HS-27A (cell line): ENCODE measurements at regions not wholly inside any gene's neighbourhood (a gene's known extent, or its start where the extent isn't known, plus 50 kb on each side); places are given as distances from the start of the nearest gene placed in this dataset.
"Not testable (repeated sequence)": the region's sequence is repeated elsewhere in the genome, so short reads cannot be mapped to it uniquely, and the experiment has no call there.

Experiments
- DNase-seq: peaks from one replicate; pipeline ENCODE4 v3.0.0-alpha.2; 2012; ENCODE audit warnings: low read depth, missing footprints

- DNase-seq, result no peak
These were observed 888.3 kb downstream of the PLOD2 start for GRCh38 chr3:145272684-145273083.

DNA sequence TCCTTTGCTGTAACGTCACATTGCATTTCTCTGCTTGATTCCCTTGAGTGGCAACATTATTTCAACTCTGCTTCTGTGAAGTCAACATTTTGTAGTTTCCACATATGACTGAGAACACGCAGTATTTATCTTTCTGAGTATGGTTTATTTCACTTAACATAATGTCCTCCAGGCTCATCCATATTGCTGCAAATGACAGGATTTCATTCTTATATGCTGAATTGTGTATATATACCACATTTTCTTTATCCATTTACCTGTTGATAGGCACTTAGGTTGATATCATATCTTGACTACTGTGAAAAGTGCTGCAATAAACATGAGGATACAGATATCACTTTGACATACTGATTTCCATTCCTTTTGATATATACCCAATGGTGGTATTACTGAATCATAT lies 878.5 kb downstream of the PLOD2 start:
- no peak for DNase-seq

DNA sequence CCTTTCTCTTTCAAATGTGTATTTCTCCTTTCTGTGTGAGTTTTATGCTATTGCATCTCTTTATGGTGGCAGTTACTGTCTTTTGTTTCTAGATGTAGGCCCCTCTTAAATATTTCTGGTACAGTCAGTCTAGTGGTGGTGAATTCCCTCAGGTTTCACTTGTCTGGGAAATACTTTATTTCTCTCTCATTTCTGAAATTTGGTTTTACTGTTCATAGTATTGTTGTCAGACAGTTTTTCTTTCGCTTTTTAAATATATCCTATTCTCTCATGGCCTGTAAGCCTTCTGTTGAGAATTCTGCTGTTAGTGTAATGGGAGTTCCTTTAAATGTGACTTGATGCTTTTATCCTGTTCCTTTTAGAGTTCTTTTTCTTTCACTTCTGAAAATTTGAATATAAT lies 874.0 kb downstream of the PLOD2 start:
- no peak for DNase-seq

GRCh38 chr3:145290010-145290409 lies 871.0 kb downstream of the PLOD2 start:
- no peak for DNase-seq

- DNase-seq, result no peak
These were observed 866.4 kb downstream of the PLOD2 start for GRCh38 chr3:145294572-145294971.

DNA sequence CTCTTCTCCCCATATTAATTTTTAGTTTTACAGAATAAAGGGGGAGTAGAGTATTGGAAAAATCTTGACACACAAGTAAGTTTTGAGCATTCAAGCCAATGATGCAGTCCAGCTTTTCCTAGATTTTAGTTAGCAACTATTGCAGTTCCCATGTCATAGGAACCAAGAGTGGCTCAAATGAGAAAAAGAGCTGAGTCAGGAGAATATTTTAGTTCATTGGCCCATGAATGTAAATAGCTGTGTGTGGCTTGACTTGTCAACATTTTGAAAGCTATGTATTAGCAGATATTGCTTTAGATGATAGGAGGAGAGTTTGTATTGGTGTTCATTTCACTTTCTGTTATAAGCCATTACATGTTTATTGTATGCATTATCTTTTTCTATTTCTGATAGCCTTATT lies 853.7 kb downstream of the PLOD2 start:
- DNase-seq, result no peak

GRCh38 chr3:145313751-145314150 lies 847.2 kb downstream of the PLOD2 start:
- DNase-seq, result no peak

DNA sequence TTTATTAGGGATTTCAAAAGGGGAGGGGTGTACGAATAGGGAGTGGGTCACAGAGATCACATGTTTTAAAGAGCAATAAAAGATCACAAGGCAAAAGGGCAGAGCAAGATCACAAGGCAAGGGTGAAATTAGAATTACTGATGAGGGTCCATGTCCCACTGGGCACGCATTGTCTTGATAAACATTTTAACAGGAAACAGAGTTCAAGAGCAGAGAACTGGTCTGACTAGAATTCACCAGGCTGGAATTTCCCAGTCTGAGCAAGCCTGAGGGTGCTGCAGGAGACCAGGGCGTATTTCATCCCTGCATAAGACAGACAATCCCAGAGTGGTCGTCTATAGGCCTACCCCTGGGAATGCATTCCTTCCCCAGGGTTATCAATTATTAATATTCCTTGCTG lies 844.7 kb downstream of the PLOD2 start:
- not testable (repeated sequence) for DNase-seq

DNA sequence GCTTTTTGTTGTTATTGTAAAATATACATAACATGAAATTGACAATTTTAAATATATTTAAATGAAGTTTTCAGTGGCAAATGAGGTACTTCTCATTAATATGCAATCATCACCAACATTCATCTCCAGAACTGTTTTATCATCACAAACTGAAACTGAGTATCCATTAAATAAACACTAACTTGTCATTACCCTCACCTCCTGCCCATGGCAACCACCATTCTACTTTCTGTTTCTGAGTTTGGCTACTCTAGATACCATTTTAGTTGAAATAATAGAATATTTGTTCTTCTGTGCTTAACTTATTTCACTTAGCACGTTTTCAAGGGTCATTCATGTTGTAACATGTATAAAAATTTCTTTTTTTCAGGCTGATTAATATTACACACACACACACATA lies 834.3 kb downstream of the PLOD2 start:
- no peak for DNase-seq

DNA sequence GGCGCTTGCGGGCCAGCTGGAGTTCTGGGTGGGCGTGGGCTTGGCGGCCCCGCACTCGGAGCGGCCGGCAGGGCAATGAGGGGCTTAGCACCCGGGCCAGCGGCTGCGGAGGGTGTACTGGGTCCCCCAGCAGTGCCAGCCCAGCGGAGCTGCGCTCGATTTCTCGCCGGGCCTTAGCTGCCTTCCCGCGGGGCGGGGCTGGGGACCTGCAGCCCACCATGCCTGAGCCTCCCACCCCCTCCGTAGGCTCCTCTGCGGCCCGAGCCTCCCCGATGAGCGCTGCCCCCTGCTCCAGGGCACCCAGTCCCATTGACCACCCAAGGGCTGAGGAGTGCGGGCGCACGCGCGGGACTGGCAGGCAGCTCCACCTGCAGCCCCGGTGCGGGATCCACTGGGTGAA lies 827.6 kb downstream of the PLOD2 start:
- DNase-seq, result not testable (repeated sequence)

- no peak for DNase-seq
These were observed 827.1 kb downstream of the PLOD2 start for GRCh38 chr3:145333931-145334330.

DNA sequence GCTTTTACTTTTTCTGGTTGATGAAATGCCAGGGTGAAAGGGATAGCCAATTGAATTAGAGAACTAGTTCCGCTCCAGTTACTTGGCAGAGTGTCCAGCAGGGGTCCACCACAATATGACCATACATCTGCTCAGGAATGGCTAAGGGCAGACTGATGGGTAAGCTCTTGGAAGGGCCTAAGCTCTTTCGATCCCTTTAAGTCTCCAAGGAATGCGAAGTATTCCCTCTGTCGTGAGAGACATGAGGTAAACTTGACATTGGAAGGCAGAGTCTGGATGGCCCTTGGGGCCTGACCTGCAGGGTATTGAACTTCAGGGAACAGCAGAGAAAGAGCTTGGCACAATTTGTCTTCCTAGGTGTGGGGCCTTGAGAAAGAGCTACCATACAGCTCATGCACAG lies 805.8 kb downstream of the PLOD2 start:
- no peak for DNase-seq

- no peak for DNase-seq
These were observed 803.5 kb downstream of the PLOD2 start for GRCh38 chr3:145357453-145357852.

- no peak for DNase-seq
These were observed 801.9 kb downstream of the PLOD2 start for GRCh38 chr3:145359040-145359439.

DNA sequence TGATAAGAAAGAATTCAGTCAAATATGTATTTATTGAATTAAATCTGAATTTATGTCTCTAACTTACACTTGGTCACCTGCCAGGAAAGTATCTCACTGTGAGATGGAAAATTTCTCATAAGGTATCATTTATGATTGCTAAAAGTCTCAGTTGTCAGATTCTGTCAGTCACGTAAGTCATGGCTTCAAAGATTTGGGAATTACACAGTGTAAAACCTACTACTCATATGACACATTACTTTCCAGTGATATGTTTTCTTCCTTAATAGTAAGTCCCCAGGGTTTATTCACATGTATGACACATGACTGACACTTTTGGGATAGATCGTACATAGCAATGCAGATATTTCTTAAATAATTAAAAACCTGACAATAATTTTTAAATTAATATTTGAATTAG lies 792.2 kb downstream of the PLOD2 start:
- no peak for DNase-seq

GRCh38 chr3:145370870-145371269 lies 790.1 kb downstream of the PLOD2 start:
- DNase-seq, result no peak

DNA sequence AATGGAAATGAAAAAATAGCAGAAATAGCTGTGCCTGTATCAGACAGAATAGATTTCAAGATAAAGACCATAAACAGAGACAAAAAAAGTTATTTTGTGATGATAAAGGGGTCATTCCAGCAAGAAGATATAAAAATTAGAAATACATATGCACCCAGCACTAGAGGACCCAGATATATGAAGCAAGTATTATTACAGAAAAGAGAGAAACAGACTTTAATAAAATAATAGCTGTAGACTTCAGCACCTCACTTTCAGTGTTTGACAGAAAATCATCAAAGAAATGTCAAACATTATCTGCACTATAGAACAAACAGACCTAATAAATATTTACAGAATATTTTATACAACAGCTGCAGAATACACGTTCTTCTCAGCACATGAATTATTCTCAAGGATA lies 783.7 kb downstream of the PLOD2 start:
- no peak for DNase-seq

GRCh38 chr3:145383416-145383815 lies 777.6 kb downstream of the PLOD2 start:
- DNase-seq, result no peak

- no peak for DNase-seq
These were observed 776.7 kb downstream of the PLOD2 start for GRCh38 chr3:145384307-145384706.

GRCh38 chr3:145387211-145387610 lies 773.8 kb downstream of the PLOD2 start:
- DNase-seq, result no peak

DNA sequence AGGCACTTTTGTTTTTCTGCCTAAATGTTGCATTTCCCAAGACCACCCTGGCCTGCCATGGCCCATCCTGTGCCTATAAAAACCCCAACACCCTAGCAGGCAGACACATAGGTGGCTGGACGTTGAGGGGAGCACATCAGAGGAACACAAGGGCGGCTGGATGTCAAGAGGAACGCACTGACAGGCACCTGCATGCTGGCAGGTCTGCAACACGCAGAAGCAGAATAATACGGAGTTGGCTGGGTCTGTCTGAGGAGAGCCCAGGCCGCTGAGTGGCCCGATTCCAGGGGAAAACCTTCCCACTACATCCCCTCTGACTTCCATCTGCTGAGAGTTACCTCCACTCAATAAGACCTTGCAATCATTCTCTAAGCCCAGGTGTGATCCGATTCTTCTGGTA lies 765.6 kb downstream of the PLOD2 start:
- no peak for DNase-seq

DNA sequence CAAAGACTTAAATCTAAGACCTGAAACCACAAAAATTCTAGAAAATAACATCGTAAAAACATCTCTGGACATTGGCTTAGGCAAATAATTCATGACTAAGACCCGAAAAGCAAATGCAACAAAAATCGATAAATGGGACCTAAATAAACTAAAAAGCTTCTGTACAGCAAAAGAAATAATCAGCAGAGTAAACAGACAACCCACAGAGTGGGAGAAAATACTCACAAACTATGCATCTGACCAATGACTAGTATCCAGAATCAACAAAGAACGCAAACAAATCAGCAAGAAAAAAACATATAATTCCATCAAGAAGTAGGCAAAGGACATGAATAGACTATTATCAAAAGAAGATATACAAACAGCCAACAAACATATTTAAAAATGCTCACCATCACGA lies 749.4 kb downstream of the PLOD2 start:
- DNase-seq, result no peak

DNA sequence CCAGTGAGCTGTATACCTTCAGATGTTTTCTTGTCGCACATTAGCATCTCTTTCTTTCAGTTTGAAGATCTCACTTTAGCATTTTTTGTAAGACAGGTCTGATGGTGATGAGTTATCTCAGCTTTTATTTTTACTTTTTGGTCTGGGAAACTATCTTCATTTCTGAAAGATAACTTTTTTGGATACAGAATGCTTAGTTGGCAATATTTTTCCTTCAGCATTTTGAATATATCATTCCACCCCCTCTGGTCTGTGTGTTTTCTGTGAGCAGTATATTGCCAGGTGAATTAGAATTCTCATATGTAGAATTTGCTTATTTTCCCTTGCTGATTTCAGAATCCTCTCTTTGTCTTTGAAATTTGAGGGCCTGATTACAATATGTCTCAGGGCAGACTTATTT lies 743.3 kb downstream of the PLOD2 start:
- no peak for DNase-seq

DNA sequence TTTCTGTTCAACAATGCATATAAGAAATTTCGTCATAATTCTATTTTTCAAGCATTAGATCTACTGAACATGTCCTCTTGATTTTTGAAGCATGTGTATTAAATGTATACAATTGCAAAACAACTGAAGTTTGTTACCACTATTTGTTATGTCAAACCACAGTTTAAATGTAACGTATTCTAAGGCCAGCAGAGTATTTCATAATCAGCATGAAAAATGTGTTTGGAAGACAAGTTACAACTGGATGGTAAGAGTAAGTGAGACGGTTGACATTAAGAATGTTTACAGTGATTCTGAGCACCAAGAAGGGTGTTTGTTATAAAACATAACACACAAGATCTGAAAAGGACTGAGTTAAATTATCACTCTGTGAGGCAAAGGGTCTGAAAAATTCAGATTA lies 738.4 kb downstream of the PLOD2 start:
- DNase-seq, result no peak

DNA sequence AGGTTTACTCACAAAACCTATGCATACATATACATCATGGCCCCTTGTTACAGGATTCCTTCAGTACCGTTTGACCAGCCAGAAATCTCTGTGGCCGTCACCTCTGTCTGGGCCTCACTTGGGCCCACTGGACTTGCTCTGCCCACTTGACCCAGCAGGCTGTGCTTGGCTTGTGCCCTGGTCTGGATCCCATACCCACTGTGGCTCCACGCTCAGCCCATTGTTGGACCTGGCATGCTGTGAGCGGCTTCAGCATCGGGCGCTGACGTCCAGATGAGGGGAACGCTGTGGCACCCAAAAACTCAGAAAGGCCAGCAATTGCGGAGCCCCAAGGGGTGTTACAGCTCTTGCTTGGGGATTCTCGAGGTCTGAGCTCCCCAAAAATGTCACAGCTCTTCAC lies 733.6 kb downstream of the PLOD2 start:
- DNase-seq, result no peak
